GM12878 (cell line): ENCODE measurements at regions not wholly inside any gene's neighbourhood (a gene's known extent, or its start where the extent isn't known, plus 50 kb on each side); places are given as distances from the start of the nearest gene placed in this dataset.

ENCODE experiments used
- ATAC-seq: fragments of 200-7000 bp; cut with Tn5 transposase; 3 replicates; pipeline ENCODE4 v1.9.1; 2020; ENCODE audit warnings: mild to moderate bottlenecking, moderate library complexity
- BruUV-seq: library from RNA; stranded (reverse); fragments of 400-500 nt; replicated peaks from 2 replicates; lab custom pipeline; 2021; lab: Mats Ljungman, UMichigan
- CTCF ChIA-PET: fragments of 300-600 bp; sonication (Branson Sonifier 250); formaldehyde crosslinking; extraction: SDS; loops from one replicate; lab custom pipeline; 2021; ENCODE audit warnings: inconsistent platforms; lab: Yijun Ruan, JAX
- POLR2A ChIA-PET: fragments of 350-600 bp; formaldehyde crosslinking; extraction: SDS; loops from one replicate; lab custom pipeline; 2021; ENCODE audit warnings: inconsistent platforms; lab: Charles Lee
- RAD21 ChIA-PET: fragments of 300-600 bp; sonication (Branson Sonifier 250); formaldehyde crosslinking; loops from one replicate; lab custom pipeline; 2023; ENCODE audit warnings: antibody characterized with exemption; ENCODE audit not compliant: unreplicated experiment; lab: Charles Lee
- SMC1A ChIA-PET: fragments of 300-600 bp; sonication (Branson Sonifier 250); formaldehyde crosslinking; loops from one replicate; lab custom pipeline; 2023; ENCODE audit not compliant: unreplicated experiment, uncharacterized antibody; lab: Charles Lee
- DNase-seq: peaks from one replicate; pipeline ENCODE4 v3.0.0-alpha.2; 2011; ENCODE audit warnings: low read depth, low spot score
- FAIRE-seq: peaks from 3 replicates; lab custom pipeline; 2011; peaks lifted over from hg19 to GRCh38; lab: Jason Lieb, UNC
- H2AFZ ChIP-seq: 2 replicates; pipeline ENCODE4 v1.6.0; 2011; ENCODE audit warnings: low read depth, low read length, control low read depth; ENCODE audit not compliant: control insufficient read depth
- H3K27ac ChIP-seq: 2 replicates; pipeline ENCODE4 v1.5.1; 2011; ENCODE audit warnings: control low read depth; ENCODE audit not compliant: control insufficient read depth, insufficient read depth
- H3K27me3 ChIP-seq, 2 experiments: replicated peaks in 1 of 2; 2 replicates each; pipeline versions ENCODE4 v1.6.0 to v1.6.1; 2011; ENCODE audit warnings: low read length in 1 of 2; ENCODE audit not compliant: control insufficient read depth in 2 of 2, insufficient read depth in 2 of 2
- H3K36me3 ChIP-seq, 2 experiments: 2 replicates each; pipeline ENCODE4 v1.5.1; 2011; ENCODE audit warnings: low read length in 1 of 2; ENCODE audit not compliant: control insufficient read depth in 2 of 2, insufficient read depth in 2 of 2
- H3K4me1 ChIP-seq: 2 replicates; pipeline ENCODE4 v1.6.1; 2011; ENCODE audit warnings: mild to moderate bottlenecking, low read length, moderate library complexity, mixed read lengths; ENCODE audit not compliant: control insufficient read depth, insufficient read depth
- H3K4me2 ChIP-seq: 2 replicates; pipeline ENCODE4 v1.6.0; 2011; ENCODE audit warnings: control low read depth; ENCODE audit not compliant: control insufficient read depth, insufficient read depth
- H3K4me3 ChIP-seq: fragments of 200-600 bp; sonication (generic); 2 replicates; pipeline ENCODE4 v1.5.1; 2016
- H3K79me2 ChIP-seq: 2 replicates; pipeline ENCODE4 v1.6.0; 2011; ENCODE audit warnings: low read length; ENCODE audit not compliant: control insufficient read depth, insufficient read depth
- H3K9ac ChIP-seq: 2 replicates; pipeline ENCODE4 v1.8.0; 2011; ENCODE audit warnings: low read length, control low read depth, mixed read lengths; ENCODE audit not compliant: control insufficient read depth, insufficient read depth
- H3K9me3 ChIP-seq: replicated peaks from 3 replicates; pipeline ENCODE4 v1.5.1; 2011; ENCODE audit warnings: mild to moderate bottlenecking, low read length; ENCODE audit not compliant: control insufficient read depth, insufficient read depth
- H4K20me1 ChIP-seq: 2 replicates; pipeline ENCODE4 v1.6.0; 2011; ENCODE audit not compliant: control insufficient read depth, insufficient read depth
- ASH2L ChIP-seq: fragments of 300-600, 200-600 bp; sonication (generic); IDR thresholded peaks from 2 replicates; pipeline ENCODE4 v1.6.1; 2017; ENCODE audit warnings: low read depth, mild to moderate bottlenecking, borderline replicate concordance
- BHLHE40 ChIP-seq, 2 experiments: fragments of 450-650 bp in 1 of 2; IDR thresholded peaks; 2 replicates each; pipeline ENCODE4 v1.6.1; 2011 to 2017; ENCODE audit warnings: low read depth in 2 of 2, borderline replicate concordance in 1 of 2, improper control_type of control experiment in 1 of 2, low read length in 1 of 2, mild to moderate bottlenecking in 1 of 2
- EGR1 ChIP-seq, 2 experiments: IDR thresholded peaks; 1 replicate in 1 of 2; 2 replicates in 1 of 2; pipeline ENCODE4 v1.6.1; 2011 to 2012; ENCODE audit warnings: low read depth in 2 of 2, low read length in 2 of 2, borderline replicate concordance in 1 of 2, mild to moderate bottlenecking in 1 of 2, moderate library complexity in 1 of 2
- HDGF ChIP-seq: fragments of 450-650 bp; IDR thresholded peaks from 2 replicates; pipeline ENCODE4 v1.6.1; 2016; ENCODE audit warnings: antibody characterized with exemption
- MLLT1 ChIP-seq: fragments of 450-650 bp; IDR thresholded peaks from 2 replicates; pipeline ENCODE4 v1.6.1; 2016; ENCODE audit warnings: mild to moderate bottlenecking
- PAX8 ChIP-seq: fragments of 450-650 bp; IDR thresholded peaks from 2 replicates; pipeline ENCODE4 v1.6.1; 2017; ENCODE audit warnings: mild to moderate bottlenecking, moderate library complexity
- RAD51 ChIP-seq: fragments of 450-650 bp; IDR thresholded peaks from 2 replicates; pipeline ENCODE4 v1.6.1; 2016; ENCODE audit warnings: moderate library complexity, mild to moderate bottlenecking, inconsistent platforms
- SMAD5 ChIP-seq: IDR thresholded peaks from 2 replicates; pipeline ENCODE4 v1.6.1; 2016; ENCODE audit warnings: antibody characterized with exemption, low read depth
- SMC3 ChIP-seq: IDR thresholded peaks from 2 replicates; pipeline ENCODE4 v1.6.1; 2011; ENCODE audit warnings: low read length, improper control_type of control experiment, borderline replicate concordance
- SUPT20H ChIP-seq: IDR thresholded peaks from 2 replicates; pipeline ENCODE4 v1.6.1; 2011; ENCODE audit warnings: low read depth, mild to moderate bottlenecking, low read length, moderate library complexity, borderline replicate concordance; ENCODE audit not compliant: control insufficient read depth
- TCF3 ChIP-seq: IDR thresholded peaks from 2 replicates; pipeline ENCODE4 v1.6.1; 2012; ENCODE audit warnings: low read depth, mild to moderate bottlenecking, low read length, borderline replicate concordance; ENCODE audit not compliant: insufficient read depth
- ZBTB4 ChIP-seq: fragments of 450-650 bp; formaldehyde crosslinking; IDR thresholded peaks from 2 replicates; pipeline ENCODE4 v1.4.0; 2022; ENCODE audit warnings: mild to moderate bottlenecking, moderate library complexity
- WGBS: methylation state at CpG from one replicate; pipeline ENCODE4 v1.1.6; 2016; ENCODE audit warnings: low lambda C conversion rate; ENCODE audit not compliant: insufficient replicate concordance, insufficient coverage; ENCODE audit errors: missing lambda C conversion rate; 5-methylcytosine and 5-hydroxymethylcytosine counted together
- in situ Hi-C: fragments of 300-500 bp; cut with MboI; formaldehyde crosslinking; loops from 9 replicates; pipeline ENCODE4 v1.14.3; 2018; ENCODE audit warnings: mixed read lengths
- intact Hi-C: fragments of 100-400 bp; cut with micrococcal nuclease; formaldehyde crosslinking; loops from one replicate; pipeline ENCODE4 v1.14.2; 2022; ENCODE audit not compliant: unreplicated experiment
- TF ChIP-seq, protein P1 (sequence below): IDR thresholded peaks from 2 replicates; pipeline ENCODE4 v1.6.1; 2011; ENCODE audit warnings: low read depth, mild to moderate bottlenecking, low read length, moderate library complexity, borderline replicate concordance; ENCODE audit errors: extremely low read depth

DNA sequence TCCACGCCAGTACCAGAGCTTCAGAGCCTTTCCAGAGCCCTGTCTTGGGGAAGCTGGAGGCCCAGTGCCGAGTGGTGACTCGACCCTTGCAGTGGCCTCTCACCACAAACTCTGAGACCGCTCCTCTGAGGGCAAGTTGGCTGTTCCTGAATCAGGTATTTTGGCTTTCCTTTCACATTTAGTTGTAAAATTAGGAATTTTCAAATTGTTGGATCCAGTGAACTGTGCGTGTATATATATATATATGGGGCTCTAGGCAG is 128.7 kb upstream of the UNC5B start (continued):
- TF ChIP-seq, protein P1, sequence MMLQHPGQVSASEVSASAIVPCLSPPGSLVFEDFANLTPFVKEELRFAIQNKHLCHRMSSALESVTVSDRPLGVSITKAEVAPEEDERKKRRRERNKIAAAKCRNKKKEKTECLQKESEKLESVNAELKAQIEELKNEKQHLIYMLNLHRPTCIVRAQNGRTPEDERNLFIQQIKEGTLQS = no peak
- TF ChIP-seq SMAD5 (no peak), TCF3 (no peak), ASH2L (no peak), SMC3 (no peak), HDGF (no peak)

DNA sequence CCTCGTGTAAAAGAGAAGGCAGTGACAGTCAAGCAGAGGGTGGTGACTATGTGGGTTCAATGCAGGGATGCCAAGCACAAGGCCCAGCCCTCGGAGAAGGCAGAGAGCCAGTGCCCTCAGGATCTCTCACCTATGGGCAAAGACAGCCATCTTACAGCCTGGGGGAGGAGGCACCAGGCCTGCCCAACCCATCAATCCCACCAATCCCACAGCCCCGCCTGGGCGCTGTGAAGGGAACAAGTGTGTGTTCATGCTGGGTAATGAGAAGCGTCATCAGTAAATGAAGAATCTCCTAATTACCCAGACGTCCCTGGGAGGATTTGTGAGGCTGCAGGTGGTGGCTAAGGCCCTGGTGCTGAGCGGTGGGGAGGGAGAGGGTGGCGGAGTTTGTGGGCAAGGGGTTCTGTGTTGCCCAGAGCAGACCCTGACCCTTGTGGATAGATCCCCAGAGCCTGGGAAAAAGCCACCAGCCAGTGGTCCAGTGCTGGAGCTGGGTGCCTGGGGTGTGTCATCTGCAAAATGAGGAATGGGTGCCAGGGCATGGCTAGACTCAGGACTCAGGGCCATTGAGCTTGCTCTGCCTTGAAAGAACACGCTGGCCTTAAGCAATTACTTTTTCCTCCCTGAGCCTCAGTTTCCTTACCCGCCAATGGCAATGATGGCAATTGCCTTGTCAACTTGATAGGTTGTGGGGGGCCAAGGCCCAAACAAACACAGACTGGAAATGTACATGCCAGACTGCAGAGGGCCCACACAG is 128.1 kb upstream of the UNC5B start:
- no peak for TF ChIP-seq PAX8
- TF ChIP-seq ZBTB4 (CRISPR knock-in tag) = no peak
- no peak for TF ChIP-seq SUPT20H
- no peak for TF ChIP-seq EGR1 (IDR thresholded peaks at IDR 0.05; ENCODE audit: borderline replicate concordance in 1 of 2, low read depth in 2 of 2, low read length in 2 of 2)
- TF ChIP-seq BHLHE40 (IDR thresholded peaks at IDR 0.05; ENCODE audit: borderline replicate concordance in 1 of 2, low read depth in 2 of 2, low read length in 1 of 2) = no peak
- TF ChIP-seq RAD51 = no peak
- no peak for TF ChIP-seq MLLT1
- TF ChIP-seq, all 136 proteins: peak for 0
- no TSS peak for BruUV-seq
- SMC1A ChIA-PET = no interaction called here
- intact Hi-C loops (no loop called here), in situ Hi-C loops (no loop called here)
- RAD21 ChIA-PET = no interaction called here
- Histone ChIP-seq H3K27ac (no peak overlapping the region), H3K4me2 (no peak overlapping the region), H3K27me3 (no peaks in the 10 kb centered on the region; a peak in 2 of 4 replicates), H4K20me1 (no peaks in the 10 kb centered on the region), H3K9ac (no peak overlapping the region), H3K9me3 (no peaks in the 10 kb centered on the region), H2AFZ (no peak overlapping the region), H3K4me1 (no peaks in the 10 kb centered on the region), H3K4me3 (no peak overlapping the region), H3K36me3 (no peaks in the 10 kb centered on the region), H3K79me2 (no peaks in the 10 kb centered on the region)
- 28% methylated on average over 10 of the region's 10 CpGs for whole genome bisulfite sequencing
- DNase-seq (no peak), FAIRE-seq (no peak), ATAC-seq (no peak)
- CTCF ChIA-PET = no interaction called here
- POLR2A ChIA-PET = no interaction called here
